WTC11 (cell line): ENCODE measurements at regions not wholly inside any gene's neighbourhood (a gene's known extent, or its start where the extent isn't known, plus 50 kb on each side); places are given as distances from the start of the nearest gene placed in this dataset.
A peak's percentile ranks its signal among the peaks of the same experiment; 100 is the strongest.

Experiments
- ATAC-seq: fragments of 200-7000 bp; cut with Tn5 transposase; 2 replicates; pipeline ENCODE4 v1.10.0; 2021; ENCODE audit warnings: mild to moderate bottlenecking, moderate library complexity
- CTCF ChIA-PET: fragments of 300-600 bp; sonication (Branson Sonifier 250); formaldehyde crosslinking; loops from one replicate; lab custom pipeline; 2021; ENCODE audit warnings: antibody characterized with exemption; lab: Charles Lee
- POLR2A ChIA-PET: fragments of 350-600 bp; sonication (Branson Sonifier 250); formaldehyde crosslinking; loops from one replicate; lab custom pipeline; 2021; ENCODE audit warnings: antibody characterized with exemption; lab: Charles Lee
- DNase-seq: peaks from one replicate; pipeline ENCODE4 v3.0.0; 2021; ENCODE audit warnings: low spot score
- H3K27ac Mint-ChIP-seq: 2 replicates; pipeline ENCODE4 v1.8.0; 2021; ENCODE audit warnings: mixed read lengths
- H3K27me3 Mint-ChIP-seq: 2 replicates; pipeline ENCODE4 v1.8.0; 2021; ENCODE audit warnings: low read depth, mild to moderate bottlenecking, moderate library complexity, mixed read lengths
- H3K36me3 Mint-ChIP-seq: 2 replicates; pipeline ENCODE4 v1.8.0; 2021; ENCODE audit warnings: mixed read lengths
- H3K4me1 Mint-ChIP-seq: 2 replicates; pipeline ENCODE4 v1.8.0; 2022; ENCODE audit warnings: mixed read lengths
- H3K4me3 Mint-ChIP-seq: 2 replicates; pipeline ENCODE4 v1.8.0; 2021; ENCODE audit warnings: mild to moderate bottlenecking, moderate library complexity, mixed read lengths
- H3K9me3 Mint-ChIP-seq: 2 replicates; pipeline ENCODE4 v1.8.0; 2021; ENCODE audit warnings: mixed read lengths
- ATF2 ChIP-seq: sonication (generic); formaldehyde crosslinking; IDR thresholded peaks from 2 replicates; pipeline ENCODE4 v1.8.1; 2022; ENCODE audit warnings: low read depth, missing genetic modification reagents, borderline replicate concordance
- CBFB ChIP-seq: sonication (generic); formaldehyde crosslinking; IDR thresholded peaks from 2 replicates; pipeline ENCODE4 v1.8.1; 2022; ENCODE audit warnings: mild to moderate bottlenecking, low read depth, missing genetic modification reagents
- CREB1 ChIP-seq: sonication (generic); formaldehyde crosslinking; IDR thresholded peaks from 2 replicates; pipeline ENCODE4 v1.8.0; 2023; ENCODE audit warnings: mild to moderate bottlenecking, missing genetic modification reagents
- CTCF ChIP-seq: fragments of 200-600 bp; IDR thresholded peaks from 2 replicates; pipeline ENCODE4 v1.8.0; 2022; ENCODE audit warnings: antibody characterized with exemption
- ESRRA ChIP-seq: sonication (generic); formaldehyde crosslinking; IDR thresholded peaks from 2 replicates; pipeline ENCODE4 v1.8.1; 2022; ENCODE audit warnings: mild to moderate bottlenecking, missing genetic modification reagents, borderline replicate concordance
- ETV6 ChIP-seq: sonication (generic); formaldehyde crosslinking; IDR thresholded peaks from 2 replicates; pipeline ENCODE4 v1.8.1; 2022; ENCODE audit warnings: mild to moderate bottlenecking, missing genetic modification reagents
- FOXJ3 ChIP-seq: sonication (generic); formaldehyde crosslinking; IDR thresholded peaks from 2 replicates; pipeline ENCODE4 v1.9.0; 2021; ENCODE audit warnings: missing genetic modification reagents, mild to moderate bottlenecking, borderline replicate concordance
- GABPB1 ChIP-seq: sonication (generic); formaldehyde crosslinking; IDR thresholded peaks from 2 replicates; pipeline ENCODE4 v1.8.1; 2023; ENCODE audit warnings: mild to moderate bottlenecking, missing genetic modification reagents
- GTF2I ChIP-seq: fragments of 250-450 bp; sonication (Bioruptor Pico); conservative IDR thresholded peaks from 2 replicates; pipeline ENCODE4 v1.4.0; 2021; ENCODE audit warnings: mild to moderate bottlenecking
- HMGXB4 ChIP-seq: sonication (generic); formaldehyde crosslinking; IDR thresholded peaks from 2 replicates; pipeline ENCODE4 v1.8.1; 2023; ENCODE audit warnings: mild to moderate bottlenecking, moderate library complexity, missing genetic modification reagents
- IRF2 ChIP-seq: sonication (generic); formaldehyde crosslinking; IDR thresholded peaks from 2 replicates; pipeline ENCODE4 v1.8.0; 2022; ENCODE audit warnings: low read depth, missing genetic modification reagents, borderline replicate concordance
- JAZF1 ChIP-seq: fragments of 250-450 bp; sonication (Bioruptor Pico); IDR thresholded peaks from 2 replicates; pipeline ENCODE4 v1.9.0; 2021; ENCODE audit warnings: moderate library complexity, mild to moderate bottlenecking, inconsistent platforms
- NR2C2 ChIP-seq: sonication (generic); formaldehyde crosslinking; IDR thresholded peaks from 2 replicates; pipeline ENCODE4 v1.8.0; 2022; ENCODE audit warnings: mild to moderate bottlenecking, missing genetic modification reagents
- RORB ChIP-seq: fragments of 250-450 bp; sonication (Bioruptor Pico); IDR thresholded peaks from 2 replicates; pipeline ENCODE4 v1.9.0; 2021; ENCODE audit warnings: mild to moderate bottlenecking
- SP1 ChIP-seq: sonication (generic); formaldehyde crosslinking; conservative IDR thresholded peaks from 2 replicates; pipeline ENCODE4 v1.8.1; 2022; ENCODE audit warnings: missing genetic modification reagents
- TP53 ChIP-seq: sonication (generic); formaldehyde crosslinking; IDR thresholded peaks from 2 replicates; pipeline ENCODE4 v1.8.1; 2023; ENCODE audit warnings: mild to moderate bottlenecking, missing genetic modification reagents
- ZBTB43 ChIP-seq: sonication (generic); formaldehyde crosslinking; IDR thresholded peaks from 2 replicates; pipeline ENCODE4 v1.8.1; 2023; ENCODE audit warnings: mild to moderate bottlenecking, missing genetic modification reagents
- ZNF121 ChIP-seq: sonication (generic); formaldehyde crosslinking; IDR thresholded peaks from 2 replicates; pipeline ENCODE4 v1.8.0; 2023; ENCODE audit warnings: missing genetic modification reagents
- ZNF232 ChIP-seq: sonication (generic); formaldehyde crosslinking; IDR thresholded peaks from 2 replicates; pipeline ENCODE4 v1.8.0; 2022; ENCODE audit warnings: mild to moderate bottlenecking, missing genetic modification reagents
- ZNF317 ChIP-seq: sonication (generic); formaldehyde crosslinking; IDR thresholded peaks from 2 replicates; pipeline ENCODE4 v1.8.1; 2023; ENCODE audit warnings: low read depth, mild to moderate bottlenecking, moderate library complexity, missing genetic modification reagents, borderline replicate concordance
- ZNF396 ChIP-seq: fragments of 250-450 bp; sonication (Bioruptor Pico); IDR thresholded peaks from 2 replicates; pipeline ENCODE4 v1.8.0; 2021; ENCODE audit warnings: mild to moderate bottlenecking, moderate library complexity, borderline replicate concordance
- ZNF532 ChIP-seq: fragments of 250-450 bp; sonication (Bioruptor Pico); IDR thresholded peaks from 2 replicates; pipeline ENCODE4 v1.9.0; 2021; ENCODE audit warnings: mild to moderate bottlenecking, borderline replicate concordance

- Mint-ChIP-seq H3K36me3 (no peaks in the 10 kb centered on the region), H3K9me3 (no peaks in the 10 kb centered on the region), H3K4me3 (no peak overlapping the region), H3K27me3 (no peaks in the 10 kb centered on the region), H3K4me1 (no peaks in the 10 kb centered on the region), H3K27ac (no peak overlapping the region)
- DNase-seq (peak; percentile 3), ATAC-seq (no peak)
- POLR2A ChIA-PET = no interaction called here
- CTCF ChIA-PET = interaction anchor here (0.8 to 1.0 kb wide), 3 partner anchors 12 to 370 kb away, joined by 3 to 5 read pairs (median 3); no protein-coding TSS in a partner anchor
- TF ChIP-seq ZNF232 (CRISPR knock-in tag) = no peak
- TF ChIP-seq GTF2I (CRISPR knock-in tag) = no peak
- no peak for TF ChIP-seq TP53 (CRISPR knock-in tag)
- no peak for TF ChIP-seq ZNF317 (CRISPR knock-in tag)
- no peak for TF ChIP-seq RORB (CRISPR knock-in tag)
- no peak for TF ChIP-seq CBFB (CRISPR knock-in tag)
- TF ChIP-seq ZNF396 (CRISPR knock-in tag) = no peak
- no peak for TF ChIP-seq FOXJ3 (CRISPR knock-in tag)
- no peak for TF ChIP-seq NR2C2 (CRISPR knock-in tag)
Measured at GRCh38 chr1:36612121-36612520, 129.4 kb upstream of the CSF3R start.

- TF ChIP-seq ETV6 (CRISPR knock-in tag) (no peak), ZNF396 (CRISPR knock-in tag) (0 out of 2 replicates have a peak, but pooled peaks have one; percentile 47), IRF2 (CRISPR knock-in tag) (no peak), ZNF121 (no peak), SP1 (CRISPR knock-in tag) (peak; percentile 52; the same call in 1 of the 2 replicates), GABPB1 (CRISPR knock-in tag) (no peak), ATF2 (no peak), ESRRA (CRISPR knock-in tag) (no peak), CTCF (peak; percentile 80)
- no peaks in the 10 kb centered on the region for H3K27me3 Mint-ChIP-seq
- no peak overlapping the region for H3K4me3 Mint-ChIP-seq
- H3K36me3 Mint-ChIP-seq = no peaks in the 10 kb centered on the region
- no peaks in the 10 kb centered on the region for H3K9me3 Mint-ChIP-seq
- ChIA-PET CTCF (interaction anchor here (0.5 to 4.5 kb wide), 52 partner anchors 9 to 825 kb away, joined by 3 to 37 read pairs (median 4); partner anchors contain the start of gene MRPS15), POLR2A (no interaction called here)
- ATAC-seq = peak; percentile 96
- no peaks in the 10 kb centered on the region for H3K4me1 Mint-ChIP-seq
- no peak overlapping the region for H3K27ac Mint-ChIP-seq
- peak; percentile 86 for DNase-seq
Measured at GRCh38 chr1:36609241-36610027, 126.7 kb upstream of the CSF3R start.

- Mint-ChIP-seq H3K27ac (no peak overlapping the region), H3K4me1 (no peaks in the 10 kb centered on the region), H3K9me3 (no peaks in the 10 kb centered on the region), H3K27me3 (no peaks in the 10 kb centered on the region), H3K36me3 (no peaks in the 10 kb centered on the region), H3K4me3 (no peak overlapping the region)
- ChIA-PET POLR2A (no interaction called here), CTCF (interaction anchor here (1.0 to 4.5 kb wide), 6 partner anchors 12 to 92 kb away, joined by 3 to 37 read pairs (median 14); no protein-coding TSS in a partner anchor)
- no peak for ATAC-seq
- no peak for DNase-seq
- TF ChIP-seq ZBTB43 (CRISPR knock-in tag) (no peak), ZNF532 (no peak), CREB1 (CRISPR knock-in tag) (no peak), JAZF1 (no peak), HMGXB4 (CRISPR knock-in tag) (no peak)
Measured at GRCh38 chr1:36608272-36608671, 125.6 kb upstream of the CSF3R start.
